ENCODE measurements at regions not wholly inside any gene's neighbourhood (a gene's known extent, or its start where the extent isn't known, plus 50 kb on each side); places are given as distances from the start of the nearest gene placed in this dataset.

DNA sequence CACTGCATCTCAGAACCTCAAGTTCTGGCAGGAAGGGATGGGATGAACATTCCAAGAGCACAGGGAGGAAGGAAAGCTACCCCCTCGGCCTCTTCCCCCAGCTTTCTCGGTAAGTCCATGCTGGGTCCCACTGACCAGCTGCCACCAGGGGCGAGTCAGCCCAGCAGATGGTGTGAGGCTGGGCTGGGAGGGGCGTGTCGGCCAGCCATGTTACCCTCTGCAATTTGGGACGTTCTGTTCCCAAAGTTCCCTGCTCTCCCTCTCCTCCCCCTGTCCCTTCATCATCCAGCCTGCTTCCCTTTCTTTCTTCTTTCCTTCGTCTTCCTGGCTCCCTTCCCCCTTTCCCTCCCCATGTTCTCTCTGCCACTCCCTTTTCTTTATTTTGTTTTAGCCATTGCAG is 74.3 kb upstream of the TNP1 start:
- TF ChIP-seq POLR2A (IDR thresholded peaks at IDR 0.05; ENCODE audit: low read depth, low read length), result no peak
- TF ChIP-seq TAF1 (IDR thresholded peaks at IDR 0.05; ENCODE audit: low read depth, low read length), result no peak
- no peak for TF ChIP-seq POLR2AphosphoS5 (IDR thresholded peaks at IDR 0.05; ENCODE audit: low read depth, low read length)
- TF ChIP-seq PAX5 (IDR thresholded peaks at IDR 0.05; ENCODE audit: insufficient read depth, low read length, severe bottlenecking), result no peak
- TF ChIP-seq SPI1 (IDR thresholded peaks at IDR 0.05; ENCODE audit: low read depth, low read length), result no peak
- TF ChIP-seq POU2F2 (IDR thresholded peaks at IDR 0.05; ENCODE audit: low read depth, low read length), result no peak
